ENCODE measurements at regions not wholly inside any gene's neighbourhood (a gene's known extent, or its start where the extent isn't known, plus 50 kb on each side); places are given as distances from the start of the nearest gene placed in this dataset.
A peak's percentile ranks its signal among the peaks of the same experiment; 100 is the strongest.
"Not testable (repeated sequence)": the region's sequence is repeated elsewhere in the genome, so short reads cannot be mapped to it uniquely, and the experiment has no call there.

DNA sequence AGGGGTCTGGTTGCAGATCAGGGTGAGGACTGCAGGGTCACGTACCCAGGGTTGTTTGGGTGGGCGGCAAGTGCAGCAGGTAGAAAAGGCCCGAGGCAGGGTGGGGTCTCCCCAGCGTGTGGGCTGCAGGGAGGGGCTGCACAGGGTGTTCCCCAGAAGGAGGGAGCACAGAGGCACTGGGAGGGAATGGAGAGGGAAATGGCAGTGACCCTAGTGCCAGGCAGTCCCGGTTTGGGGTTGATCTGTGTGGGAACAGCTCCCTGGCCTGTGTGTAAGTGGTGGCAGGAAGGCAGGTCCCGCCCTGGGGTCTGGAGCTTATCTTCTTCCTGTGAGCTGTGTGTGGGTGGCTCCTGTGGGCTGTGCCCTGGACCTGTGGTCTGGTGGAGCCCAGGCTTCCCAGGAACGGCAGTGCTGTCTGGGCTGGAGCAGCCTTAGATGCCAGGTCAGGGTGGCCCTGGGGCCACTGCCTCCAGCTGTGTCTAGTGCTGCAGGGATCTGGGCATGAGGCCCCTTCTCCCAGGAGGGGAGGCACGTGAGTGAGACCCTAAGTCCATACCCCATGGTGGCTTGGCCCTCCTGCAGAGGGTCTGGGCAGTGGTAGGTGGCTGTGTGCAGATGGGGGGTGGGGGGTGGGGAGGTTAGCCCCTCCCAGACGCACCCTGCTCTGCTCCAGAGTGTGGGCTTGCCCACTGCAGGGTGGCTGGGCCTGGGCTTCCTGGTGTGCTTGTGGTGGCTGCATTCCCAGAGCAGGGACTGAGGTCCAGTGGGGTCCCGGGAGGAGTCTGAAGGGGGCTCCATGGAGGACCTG is 363.5 kb downstream of the TMEM121 start:
- no peak for ATAC-seq
- no peaks in the 10 kb centered on the region for H3K36me3 Mint-ChIP-seq
- H3K9me3 Mint-ChIP-seq (ENCODE audit: low read depth), result no peaks in the 10 kb centered on the region
- CTCF ChIA-PET, result no interaction called here
- H3K27ac Mint-ChIP-seq, result no peak overlapping the region
- no peaks in the 10 kb centered on the region for H3K27me3 Mint-ChIP-seq
- no peak overlapping the region for H3K4me3 Mint-ChIP-seq
- DNase-seq, result no peak
- H3K4me1 Mint-ChIP-seq, result no peaks in the 10 kb centered on the region

DNA sequence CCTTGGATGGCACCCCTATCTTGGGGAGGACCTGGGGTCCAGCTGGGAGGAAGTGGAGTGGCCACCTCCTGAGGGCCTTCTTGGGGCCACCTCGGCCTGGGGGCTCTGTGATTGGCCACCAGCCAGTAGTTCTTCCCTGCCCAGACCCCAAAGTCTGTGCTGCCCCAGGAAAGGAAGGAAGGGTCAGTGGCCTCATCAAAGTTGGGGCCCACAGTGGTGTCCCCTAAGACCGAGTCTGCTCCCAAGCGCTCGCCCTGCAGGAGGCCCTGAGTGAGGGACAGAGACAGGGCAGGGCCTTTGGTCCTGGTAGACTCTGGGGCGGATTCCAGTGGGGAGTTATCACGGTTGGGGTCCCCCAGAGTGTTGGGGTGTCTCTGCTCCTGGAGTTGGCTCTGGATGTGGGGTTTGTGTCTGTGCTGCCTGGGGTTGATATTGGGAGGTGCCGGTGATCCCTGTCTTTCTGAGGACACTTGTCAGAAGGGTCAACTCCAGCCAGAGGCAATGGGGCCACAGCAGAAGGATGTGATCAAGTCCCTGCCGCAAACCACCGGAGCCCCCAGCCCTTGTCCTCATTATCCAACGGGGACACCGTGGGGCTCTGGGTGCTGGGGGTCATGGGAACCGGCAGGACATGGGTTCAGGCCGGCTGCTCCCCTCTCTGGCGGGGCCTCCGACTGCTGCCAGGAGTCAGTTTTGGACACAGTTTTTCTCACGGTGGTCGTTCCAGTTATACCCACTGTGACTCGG is 364.3 kb downstream of the TMEM121 start:
- DNase-seq (peak; percentile 31), ATAC-seq (no peak)
- Mint-ChIP-seq H3K9me3 (ENCODE audit: low read depth) (no peaks in the 10 kb centered on the region), H3K27ac (no peak overlapping the region), H3K36me3 (no peaks in the 10 kb centered on the region), H3K4me1 (no peaks in the 10 kb centered on the region), H3K4me3 (no peak overlapping the region), H3K27me3 (no peaks in the 10 kb centered on the region)
- CTCF ChIA-PET, result no interaction called here

DNA sequence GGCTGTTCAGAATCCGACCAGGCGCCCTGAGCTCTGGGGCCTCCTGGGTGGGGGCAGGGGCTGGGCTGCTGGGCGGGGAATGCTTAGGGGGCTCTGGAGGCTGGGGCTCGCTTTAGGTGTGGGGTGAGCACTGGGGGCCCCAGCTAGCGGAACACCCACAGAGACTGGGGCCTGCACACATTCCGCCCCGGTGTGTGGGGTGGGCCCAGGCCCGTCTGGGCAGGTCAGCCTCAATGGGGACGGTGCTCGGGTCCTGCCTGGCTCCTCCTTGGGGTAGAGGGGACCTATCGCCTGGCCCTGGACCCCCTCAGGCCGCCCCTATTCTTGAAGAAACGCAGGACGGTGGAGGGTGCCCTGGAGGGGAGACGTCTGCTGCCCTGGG is 364.8 kb downstream of the TMEM121 start:
- Mint-ChIP-seq H3K27me3 (no peaks in the 10 kb centered on the region), H3K4me3 (no peak overlapping the region), H3K9me3 (ENCODE audit: low read depth) (no peaks in the 10 kb centered on the region), H3K4me1 (no peaks in the 10 kb centered on the region), H3K36me3 (no peaks in the 10 kb centered on the region), H3K27ac (no peak overlapping the region)
- CTCF ChIA-PET, result no interaction called here
- DNase-seq, result no peak
- no peak for ATAC-seq

DNA sequence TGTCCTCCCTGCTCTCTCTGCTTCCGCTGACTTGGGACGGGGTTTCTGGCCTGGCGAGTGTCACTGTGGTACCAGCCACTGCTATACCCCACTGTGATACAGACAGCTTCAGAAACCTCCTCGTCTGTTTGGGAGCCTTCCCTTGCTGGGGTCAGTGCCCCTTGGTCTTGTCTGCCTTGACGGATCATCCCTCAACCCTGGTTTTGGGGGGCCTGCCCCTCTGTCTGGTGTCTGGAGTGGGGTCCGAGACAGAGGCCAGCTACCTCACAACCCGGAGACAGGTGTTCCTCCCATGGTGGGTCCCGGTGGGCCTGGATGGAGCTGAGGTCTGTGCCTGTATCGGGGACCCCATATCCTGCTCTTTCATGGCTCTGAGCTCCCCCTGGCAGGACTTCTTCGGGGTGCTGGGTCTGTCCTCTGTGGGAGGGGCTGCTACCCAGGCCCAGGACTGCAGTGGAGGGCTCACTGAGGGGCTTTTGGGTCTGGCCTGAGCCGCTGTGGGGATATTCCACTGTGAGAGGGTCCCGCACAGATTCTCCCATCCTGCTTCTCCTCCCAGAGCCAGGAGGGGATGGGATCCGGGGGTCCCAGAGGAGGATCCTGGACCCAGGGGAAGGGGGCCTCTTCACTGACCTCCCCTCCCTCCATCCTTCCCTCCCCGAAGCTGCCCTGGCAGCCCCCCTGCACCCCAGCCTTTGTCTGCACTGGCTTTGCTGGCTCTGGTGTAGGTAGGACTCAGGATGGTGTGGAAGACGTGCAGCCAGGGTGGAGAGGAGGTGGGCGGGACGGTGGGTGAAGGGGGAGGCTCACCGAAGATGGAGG is 365.5 kb downstream of the TMEM121 start:
- no peaks in the 10 kb centered on the region for H3K27me3 Mint-ChIP-seq
- H3K4me1 Mint-ChIP-seq, result peaks cover 3% of the 10 kb centered on the region
- no peaks in the 10 kb centered on the region for H3K36me3 Mint-ChIP-seq
- ATAC-seq, result no peak
- no peak overlapping the region for H3K4me3 Mint-ChIP-seq
- DNase-seq, result peak; percentile 31
- no peak overlapping the region for H3K27ac Mint-ChIP-seq
- no peaks in the 10 kb centered on the region for H3K9me3 Mint-ChIP-seq (ENCODE audit: low read depth)
- CTCF ChIA-PET, result no interaction called here

DNA sequence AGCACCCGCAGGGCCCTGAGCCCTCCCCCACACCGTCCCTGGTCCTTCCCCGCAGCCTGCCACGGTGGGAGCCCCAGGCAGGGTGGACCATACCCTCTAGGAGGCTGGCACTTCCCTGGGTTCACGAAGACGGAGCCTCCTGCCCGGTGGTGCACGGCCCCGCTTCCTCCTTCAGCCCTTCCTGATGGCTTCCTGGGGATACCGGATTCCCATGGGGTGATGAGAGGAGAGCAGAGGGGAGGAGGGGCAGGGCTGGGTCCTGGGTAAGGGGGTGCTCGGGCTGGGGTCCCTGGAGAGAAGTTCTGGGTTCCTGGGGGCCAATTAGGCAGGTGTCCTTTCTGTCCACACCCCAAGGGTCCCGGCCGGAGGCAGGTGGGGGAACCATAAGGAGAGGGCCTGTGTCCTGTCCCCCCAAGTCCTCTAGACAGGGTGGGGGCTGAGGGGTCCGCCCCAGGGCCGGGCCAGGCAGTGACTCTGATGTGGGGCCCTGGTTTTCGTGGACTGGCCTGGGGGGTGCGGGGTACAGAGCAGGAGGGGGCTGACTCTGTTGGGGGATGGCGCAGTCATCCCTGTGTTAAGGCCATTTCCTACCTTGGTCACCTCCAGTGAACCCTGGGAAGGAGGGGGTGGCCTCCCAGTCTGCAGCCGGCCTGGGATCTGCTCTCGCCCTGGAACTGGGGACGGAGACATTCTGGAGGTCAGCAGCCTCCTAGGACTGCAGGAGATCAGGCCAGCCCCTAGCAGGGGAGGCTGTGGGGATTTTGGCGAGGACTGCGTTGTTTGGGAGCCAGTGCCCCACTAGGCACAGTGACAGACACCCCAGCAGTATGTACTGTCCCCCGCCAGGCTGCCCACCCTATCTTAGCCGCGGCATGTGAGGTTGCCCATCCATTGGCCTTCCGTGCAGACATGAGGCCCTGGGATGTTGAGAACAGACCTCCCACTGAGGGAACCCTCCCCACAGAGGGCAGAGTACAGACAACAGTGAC is 366.4 kb downstream of the TMEM121 start:
- H3K4me1 Mint-ChIP-seq; DNase-seq; H3K9me3 Mint-ChIP-seq (ENCODE audit: low read depth); CTCF ChIA-PET; H3K27me3 Mint-ChIP-seq; H3K4me3 Mint-ChIP-seq; H3K36me3 Mint-ChIP-seq; ATAC-seq; H3K27ac Mint-ChIP-seq: not testable (repeated sequence)

DNA sequence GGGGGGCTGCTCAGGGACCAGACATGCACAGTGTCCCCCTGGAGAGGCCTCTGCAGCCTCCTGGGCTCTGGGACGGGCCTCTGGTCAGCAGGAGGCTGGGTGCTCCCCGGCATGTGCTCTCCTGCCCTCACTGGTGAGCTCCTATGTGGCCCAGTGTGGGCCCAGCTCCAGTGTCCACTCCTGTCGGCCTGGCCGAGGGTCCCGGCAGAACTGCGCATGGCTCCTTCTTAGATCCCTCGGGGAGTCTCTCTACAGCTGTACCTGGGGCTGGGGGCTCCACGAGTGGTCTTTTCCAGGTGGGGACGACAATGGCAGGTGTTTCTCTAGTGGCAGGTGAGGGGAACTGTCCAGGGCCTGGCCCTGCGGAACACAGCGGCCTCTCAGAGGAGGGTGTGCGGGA is 367.3 kb downstream of the TMEM121 start:
- H3K36me3 Mint-ChIP-seq; H3K4me1 Mint-ChIP-seq; H3K9me3 Mint-ChIP-seq (ENCODE audit: low read depth); H3K4me3 Mint-ChIP-seq; CTCF ChIA-PET; DNase-seq; H3K27ac Mint-ChIP-seq; H3K27me3 Mint-ChIP-seq; ATAC-seq: not testable (repeated sequence)

DNA sequence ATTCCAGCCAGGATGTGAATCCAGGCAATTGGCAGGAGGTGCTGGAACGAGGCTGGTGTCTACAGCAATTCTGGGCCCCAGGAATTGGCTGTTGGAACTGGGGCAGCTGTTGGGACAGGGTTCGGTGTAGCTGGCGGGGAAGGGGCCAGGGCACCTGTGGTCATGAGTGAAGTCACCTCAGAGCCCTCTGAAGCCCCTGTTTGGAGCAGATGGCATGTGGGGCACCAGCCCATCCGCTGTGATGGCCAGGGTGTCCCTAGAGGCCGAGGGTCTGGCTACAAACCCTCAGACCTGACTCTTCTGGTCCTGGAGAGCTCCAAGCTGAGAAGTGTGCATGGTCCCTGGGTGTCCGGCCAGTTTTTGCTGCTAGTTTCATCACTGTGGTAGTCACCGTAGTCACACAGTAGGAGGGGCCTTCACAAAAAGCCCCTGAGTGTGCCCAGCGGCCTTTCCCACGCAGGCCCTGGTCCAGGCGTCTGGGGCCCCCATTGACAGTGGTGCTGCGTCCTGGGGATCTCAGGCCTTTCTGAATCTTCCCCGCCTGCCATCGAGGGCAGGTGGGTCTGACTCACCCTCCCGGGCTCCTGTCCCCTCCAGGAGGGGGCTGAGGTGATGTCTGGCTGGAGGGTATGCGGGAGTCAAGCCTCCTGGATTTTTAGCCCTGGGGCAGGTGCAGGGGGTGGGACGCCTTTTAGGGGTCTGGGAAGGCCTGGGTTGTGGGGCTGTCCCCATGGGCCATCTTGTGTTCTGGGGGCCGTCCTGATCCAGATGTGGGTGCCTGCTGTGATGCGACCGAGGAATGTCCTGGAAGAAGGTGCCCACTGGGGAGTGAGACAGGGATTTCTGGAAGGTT is 368.0 kb downstream of the TMEM121 start:
- peaks cover 10% of the 10 kb centered on the region for H3K4me1 Mint-ChIP-seq
- no peak for ATAC-seq
- no peaks in the 10 kb centered on the region for H3K9me3 Mint-ChIP-seq (ENCODE audit: low read depth)
- H3K27ac Mint-ChIP-seq, result no peak overlapping the region
- DNase-seq, result no peak
- H3K4me3 Mint-ChIP-seq, result no peak overlapping the region
- CTCF ChIA-PET, result no interaction called here
- no peaks in the 10 kb centered on the region for H3K36me3 Mint-ChIP-seq
- H3K27me3 Mint-ChIP-seq, result no peaks in the 10 kb centered on the region

DNA sequence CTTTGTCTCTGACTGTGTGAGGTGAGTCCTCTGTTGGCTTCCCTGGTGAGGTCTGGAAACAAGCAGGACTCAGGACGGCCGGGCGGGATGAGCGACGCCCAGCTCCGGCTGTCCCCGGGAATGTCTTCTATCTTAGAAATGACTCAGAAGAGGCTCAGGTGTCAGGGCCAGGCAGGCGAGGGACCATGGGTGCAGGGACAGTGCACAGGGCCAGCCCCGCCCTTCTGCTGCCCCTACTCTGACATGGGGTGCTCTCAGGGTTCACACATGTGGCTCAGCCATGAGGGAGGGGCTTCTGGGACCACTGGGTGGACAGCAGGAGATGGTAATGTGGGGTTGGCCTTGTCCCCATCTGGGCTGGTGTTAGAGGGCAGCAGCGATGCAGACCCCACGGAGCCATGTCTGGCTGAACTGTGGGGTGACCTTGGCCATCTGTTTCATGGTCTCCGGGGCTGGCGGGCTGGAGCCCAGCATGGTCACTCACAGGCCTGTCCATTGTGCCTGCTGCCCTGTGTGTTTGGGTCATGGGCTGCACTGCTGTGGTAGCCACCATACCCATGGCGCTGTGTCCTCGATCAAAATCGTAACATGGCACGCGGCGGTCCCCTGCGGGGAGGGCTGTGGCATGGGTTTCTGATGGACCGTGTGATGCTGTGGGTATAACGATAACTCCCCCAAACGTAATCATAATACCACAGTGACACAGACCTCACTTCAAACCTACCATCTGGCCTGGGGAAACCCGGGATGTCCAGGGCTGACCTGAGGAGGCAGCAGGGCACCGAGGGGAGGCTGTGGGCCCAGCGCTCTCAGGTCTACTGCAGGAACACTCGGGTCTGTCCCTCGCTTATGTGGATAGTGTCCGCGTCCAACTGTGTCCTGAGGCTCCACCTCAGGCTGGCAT is 368.8 kb downstream of the TMEM121 start:
- Mint-ChIP-seq H3K27me3 (no peaks in the 10 kb centered on the region), H3K36me3 (no peaks in the 10 kb centered on the region), H3K27ac (no peak overlapping the region), H3K4me1 (peaks cover 10% of the 10 kb centered on the region), H3K4me3 (no peak overlapping the region), H3K9me3 (ENCODE audit: low read depth) (no peaks in the 10 kb centered on the region)
- DNase-seq, result no peak
- ATAC-seq, result no peak
- CTCF ChIA-PET, result no interaction called here

DNA sequence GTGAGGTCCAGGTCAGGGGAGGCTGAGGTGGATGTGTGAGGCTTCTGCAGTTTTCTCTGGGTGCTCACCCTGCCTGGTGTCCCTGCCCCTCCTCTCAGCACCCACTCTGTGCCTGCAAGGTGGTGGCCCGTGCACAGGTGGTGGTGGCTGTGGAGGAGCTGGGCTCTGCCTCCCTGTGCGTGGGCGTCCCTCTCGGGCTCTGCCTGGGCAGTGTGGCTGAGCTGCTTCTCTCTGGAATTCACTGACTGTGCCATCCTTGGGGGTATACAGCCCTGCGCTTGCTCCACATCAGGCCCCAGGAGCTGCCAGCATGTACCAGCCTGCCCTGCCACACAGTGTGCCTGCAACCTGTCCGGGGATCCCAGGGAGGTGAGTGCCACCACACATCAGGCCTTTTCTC is 369.8 kb downstream of the TMEM121 start:
- CTCF ChIA-PET; H3K4me3 Mint-ChIP-seq; H3K36me3 Mint-ChIP-seq; H3K4me1 Mint-ChIP-seq; H3K27me3 Mint-ChIP-seq; ATAC-seq; H3K9me3 Mint-ChIP-seq (ENCODE audit: low read depth); DNase-seq; H3K27ac Mint-ChIP-seq: not testable (repeated sequence)

DNA sequence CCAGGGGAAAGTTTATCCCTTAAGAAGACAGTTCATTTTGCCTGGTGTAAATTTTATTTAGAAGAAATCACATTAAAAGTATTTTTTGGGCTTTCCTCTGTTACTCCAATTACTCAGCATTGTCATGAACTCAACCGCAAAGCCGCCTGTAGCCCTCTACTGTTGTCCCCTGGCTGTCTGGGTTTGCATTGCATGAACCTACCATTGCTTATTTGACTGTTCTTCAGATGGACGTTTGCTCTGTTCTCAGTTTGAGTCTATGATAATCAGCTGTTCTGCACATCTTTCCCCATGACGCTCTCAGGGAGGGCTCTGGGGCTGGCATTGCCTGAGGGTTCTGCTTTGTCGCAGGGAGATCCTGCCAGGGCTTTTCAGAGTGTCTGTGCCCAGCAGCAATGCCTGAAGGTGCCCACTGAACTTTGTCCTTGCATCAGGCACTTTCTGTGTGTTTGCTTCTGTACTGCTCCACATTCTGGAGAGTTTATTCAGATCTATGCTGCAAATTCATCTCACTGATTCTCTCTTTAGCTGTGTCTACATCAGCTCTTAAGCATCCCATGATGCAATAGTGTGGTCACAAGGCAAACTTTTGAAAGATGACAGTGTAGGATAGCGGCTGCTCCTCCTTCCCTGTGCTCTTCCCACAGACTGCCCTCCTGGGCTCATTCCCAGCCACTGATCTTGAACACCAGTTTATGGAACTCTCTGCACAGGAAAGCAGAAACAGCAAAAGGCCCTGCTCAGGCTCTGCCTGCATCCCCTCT is 370.8 kb downstream of the TMEM121 start:
- H3K36me3 Mint-ChIP-seq; H3K27ac Mint-ChIP-seq; H3K27me3 Mint-ChIP-seq; CTCF ChIA-PET; H3K9me3 Mint-ChIP-seq (ENCODE audit: low read depth); H3K4me3 Mint-ChIP-seq; H3K4me1 Mint-ChIP-seq: not testable (repeated sequence)
- ATAC-seq (peak; percentile 59), DNase-seq (peak; percentile 58)

DNA sequence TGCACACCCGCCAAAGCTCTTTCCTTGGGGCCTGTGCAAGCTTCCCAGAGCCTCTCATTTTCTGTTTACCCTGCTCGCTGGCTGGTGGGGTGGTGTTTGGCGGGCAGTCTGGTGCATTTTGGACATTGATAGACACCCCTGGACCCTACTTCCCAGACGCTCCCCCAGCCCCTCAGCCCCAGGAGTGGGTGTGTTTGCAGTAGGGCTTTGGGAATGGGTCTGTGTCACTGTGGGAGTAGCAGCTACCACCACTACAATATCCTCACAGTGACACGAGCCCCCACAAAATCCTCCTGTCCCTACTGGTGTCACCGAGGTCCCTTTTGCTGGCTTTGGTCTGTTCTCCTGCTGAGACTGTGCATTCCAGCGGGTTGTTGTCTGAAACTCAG is 371.3 kb downstream of the TMEM121 start:
- Mint-ChIP-seq H3K4me3 (no peak overlapping the region), H3K27me3 (no peaks in the 10 kb centered on the region), H3K36me3 (no peaks in the 10 kb centered on the region), H3K27ac (no peak overlapping the region), H3K9me3 (ENCODE audit: low read depth) (no peaks in the 10 kb centered on the region), H3K4me1 (peaks cover 10% of the 10 kb centered on the region)
- no peak for ATAC-seq
- DNase-seq, result no peak
- CTCF ChIA-PET, result no interaction called here

Data from activated CD8-positive, alpha-beta memory T cell treated with anti-CD3 and anti-CD28 coated beads, Interleukin-2, amount 10 ng/mL, durations not matched to agents 7 days and 5 days (primary cell).